Activated B cell treated with CpG ODN at 0.5 μM for 24 hours (primary cell): ENCODE measurements at regions not wholly inside any gene's neighbourhood (a gene's known extent, or its start where the extent isn't known, plus 50 kb on each side); places are given as distances from the start of the nearest gene placed in this dataset.

ENCODE experiments used
- ATAC-seq: fragments of 200-7000 bp; cut with Tn5 transposase; one replicate; pipeline ENCODE4 v1.10.0; 2021; ENCODE audit warnings: low read depth, mild to moderate bottlenecking, moderate library complexity
- CTCF ChIA-PET: fragments of 350-600 bp; sonication (Branson Sonifier 250); formaldehyde crosslinking; loops from one replicate; lab custom pipeline; 2021; ENCODE audit warnings: antibody characterized with exemption; lab: Charles Lee
- POLR2A ChIA-PET: fragments of 350-600 bp; sonication (Branson Sonifier 250); formaldehyde crosslinking; loops from one replicate; lab custom pipeline; 2021; ENCODE audit warnings: antibody characterized with exemption; lab: Charles Lee
- DNase-seq: peaks from one replicate; pipeline ENCODE4 v3.0.0; 2022
- H3K27ac Mint-ChIP-seq: one replicate; pipeline ENCODE4 v1.8.0; 2020; ENCODE audit warnings: mixed read lengths
- H3K27me3 Mint-ChIP-seq: one replicate; pipeline ENCODE4 v1.8.0; 2021; ENCODE audit warnings: mixed read lengths
- H3K36me3 Mint-ChIP-seq: one replicate; pipeline ENCODE4 v1.8.0; 2021; ENCODE audit warnings: low read depth, mixed read lengths
- H3K4me1 Mint-ChIP-seq: one replicate; pipeline ENCODE4 v1.8.0; 2021; ENCODE audit warnings: mixed read lengths
- H3K4me3 Mint-ChIP-seq: one replicate; pipeline ENCODE4 v1.8.0; 2020; ENCODE audit warnings: mild to moderate bottlenecking, mixed read lengths
- H3K9me3 Mint-ChIP-seq: one replicate; pipeline ENCODE4 v1.8.0; 2020; ENCODE audit warnings: mixed read lengths
- intact Hi-C: fragments of 100-400 bp; cut with micrococcal nuclease; formaldehyde crosslinking; loops from one replicate; pipeline ENCODE4 v1.15.1; 2024
- TF ChIP-seq, protein P1 (sequence below): fragments of 200-600 bp; IDR thresholded peaks from one replicate; pipeline ENCODE4 v1.8.0; 2022; ENCODE audit warnings: antibody characterized with exemption, mild to moderate bottlenecking

DNA sequence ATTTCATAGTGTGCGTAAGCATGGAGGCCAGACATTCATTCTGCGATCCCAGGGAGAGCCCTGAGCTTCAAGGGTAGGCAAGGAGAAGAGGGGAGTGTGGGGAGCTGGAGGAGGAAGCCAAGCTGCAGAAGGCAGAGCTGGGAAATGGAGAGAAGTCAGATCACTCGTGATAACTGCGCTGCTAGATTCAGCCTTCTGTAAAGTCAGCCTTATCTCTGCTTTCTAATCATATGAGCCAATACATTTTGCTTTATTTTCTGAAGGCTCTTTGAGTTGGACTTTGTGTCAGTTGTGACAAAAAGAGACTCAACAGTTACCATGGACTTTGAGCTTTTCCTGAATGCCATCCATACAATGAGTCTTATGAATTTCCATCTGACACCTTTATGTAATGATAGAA is 61.7 kb upstream of the CREB5 start:
- no peak overlapping the region for H3K27ac Mint-ChIP-seq
- ChIA-PET POLR2A (no interaction called here), CTCF (no interaction called here)
- no peak for ATAC-seq
- peaks cover 17% of the 10 kb centered on the region for H3K27me3 Mint-ChIP-seq
- no peaks in the 10 kb centered on the region for H3K36me3 Mint-ChIP-seq
- H3K4me1 Mint-ChIP-seq: no peaks in the 10 kb centered on the region
- intact Hi-C loops: no loop called here
- TF ChIP-seq, protein P1, sequence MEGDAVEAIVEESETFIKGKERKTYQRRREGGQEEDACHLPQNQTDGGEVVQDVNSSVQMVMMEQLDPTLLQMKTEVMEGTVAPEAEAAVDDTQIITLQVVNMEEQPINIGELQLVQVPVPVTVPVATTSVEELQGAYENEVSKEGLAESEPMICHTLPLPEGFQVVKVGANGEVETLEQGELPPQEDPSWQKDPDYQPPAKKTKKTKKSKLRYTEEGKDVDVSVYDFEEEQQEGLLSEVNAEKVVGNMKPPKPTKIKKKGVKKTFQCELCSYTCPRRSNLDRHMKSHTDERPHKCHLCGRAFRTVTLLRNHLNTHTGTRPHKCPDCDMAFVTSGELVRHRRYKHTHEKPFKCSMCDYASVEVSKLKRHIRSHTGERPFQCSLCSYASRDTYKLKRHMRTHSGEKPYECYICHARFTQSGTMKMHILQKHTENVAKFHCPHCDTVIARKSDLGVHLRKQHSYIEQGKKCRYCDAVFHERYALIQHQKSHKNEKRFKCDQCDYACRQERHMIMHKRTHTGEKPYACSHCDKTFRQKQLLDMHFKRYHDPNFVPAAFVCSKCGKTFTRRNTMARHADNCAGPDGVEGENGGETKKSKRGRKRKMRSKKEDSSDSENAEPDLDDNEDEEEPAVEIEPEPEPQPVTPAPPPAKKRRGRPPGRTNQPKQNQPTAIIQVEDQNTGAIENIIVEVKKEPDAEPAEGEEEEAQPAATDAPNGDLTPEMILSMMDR: no peak
- H3K4me3 Mint-ChIP-seq: no peak overlapping the region
- DNase-seq: no peak
- no peaks in the 10 kb centered on the region for H3K9me3 Mint-ChIP-seq

DNA sequence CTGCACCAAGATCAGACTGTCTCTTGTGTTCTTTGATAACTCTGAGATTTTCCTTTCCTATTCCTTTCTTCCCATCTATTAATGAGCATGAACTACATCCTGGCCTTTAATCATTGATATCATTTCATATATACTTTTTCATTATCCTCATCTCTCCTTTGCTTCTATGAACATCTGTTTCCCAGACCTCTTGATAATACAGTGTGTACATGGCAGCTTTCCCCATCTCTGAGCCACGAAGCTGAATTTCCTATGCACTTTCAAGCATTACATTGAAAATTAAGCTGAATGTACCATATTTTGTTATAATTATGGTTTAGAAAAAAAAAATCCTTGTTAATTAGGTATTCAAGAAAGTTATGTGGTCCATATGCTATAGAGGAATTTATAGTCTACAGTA is 60.9 kb upstream of the CREB5 start:
- intact Hi-C loops: no loop called here
- H3K36me3 Mint-ChIP-seq: no peaks in the 10 kb centered on the region
- no peak for DNase-seq
- H3K9me3 Mint-ChIP-seq: no peaks in the 10 kb centered on the region
- ChIA-PET POLR2A (interaction anchor here (0.7 kb wide), 1 partner anchor 39 kb away, joined by 3 read pairs; no protein-coding TSS in a partner anchor), CTCF (no interaction called here)
- no peaks in the 10 kb centered on the region for H3K4me1 Mint-ChIP-seq
- no peak overlapping the region for H3K27ac Mint-ChIP-seq
- peaks cover 14% of the 10 kb centered on the region for H3K27me3 Mint-ChIP-seq
- ATAC-seq: no peak
- no peak overlapping the region for H3K4me3 Mint-ChIP-seq
- TF ChIP-seq, protein P1: no peak

DNA sequence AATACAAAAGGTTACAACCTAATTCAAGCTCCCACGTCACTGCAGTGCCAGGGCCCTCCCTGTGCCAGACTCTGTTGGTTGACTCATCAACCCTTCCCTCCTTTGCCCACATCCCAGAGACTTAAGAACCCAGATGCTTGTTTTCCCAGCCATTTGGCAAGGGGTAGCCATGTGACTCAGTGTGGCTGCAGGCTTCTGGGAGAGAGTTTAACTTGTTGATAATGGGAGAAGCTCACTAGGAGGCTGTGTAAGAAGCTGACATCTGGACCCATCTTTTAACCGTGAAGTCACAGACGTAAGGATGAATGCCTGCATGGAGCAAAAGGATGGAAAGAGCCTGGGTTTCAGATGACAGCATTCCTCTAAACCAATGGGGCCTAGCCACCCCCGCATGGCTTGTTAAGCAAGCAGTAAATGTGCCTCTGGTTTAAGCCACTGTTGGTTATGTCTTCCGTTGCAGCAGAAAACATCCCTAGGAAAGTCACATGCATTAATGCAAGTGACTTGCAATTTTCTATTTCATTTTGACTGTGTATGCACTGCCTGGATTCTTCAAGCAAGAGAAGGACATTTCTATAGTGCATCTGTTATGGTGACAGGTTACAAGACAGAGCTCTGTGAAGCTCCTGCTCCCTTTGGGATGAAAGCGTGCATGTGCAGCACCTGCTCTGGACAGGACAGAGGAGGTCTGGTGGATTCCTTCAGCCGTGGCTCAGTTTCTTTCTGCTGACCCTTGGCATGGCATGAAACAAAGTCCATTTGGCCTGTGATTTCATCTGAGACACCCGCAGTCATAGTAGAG is 57.5 kb upstream of the CREB5 start:
- ATAC-seq: no peak
- ChIA-PET POLR2A (no interaction called here), CTCF (interaction anchor here (1.2 kb wide), 1 partner anchor 8 kb away, joined by 4 read pairs; no protein-coding TSS in a partner anchor)
- Mint-ChIP-seq H3K4me3 (no peak overlapping the region), H3K27me3 (peaks cover 11% of the 10 kb centered on the region), H3K4me1 (no peaks in the 10 kb centered on the region), H3K27ac (no peak overlapping the region), H3K9me3 (no peaks in the 10 kb centered on the region), H3K36me3 (no peaks in the 10 kb centered on the region)
- no peak for DNase-seq
- intact Hi-C loops: no loop called here
- TF ChIP-seq, protein P1: no peak

DNA sequence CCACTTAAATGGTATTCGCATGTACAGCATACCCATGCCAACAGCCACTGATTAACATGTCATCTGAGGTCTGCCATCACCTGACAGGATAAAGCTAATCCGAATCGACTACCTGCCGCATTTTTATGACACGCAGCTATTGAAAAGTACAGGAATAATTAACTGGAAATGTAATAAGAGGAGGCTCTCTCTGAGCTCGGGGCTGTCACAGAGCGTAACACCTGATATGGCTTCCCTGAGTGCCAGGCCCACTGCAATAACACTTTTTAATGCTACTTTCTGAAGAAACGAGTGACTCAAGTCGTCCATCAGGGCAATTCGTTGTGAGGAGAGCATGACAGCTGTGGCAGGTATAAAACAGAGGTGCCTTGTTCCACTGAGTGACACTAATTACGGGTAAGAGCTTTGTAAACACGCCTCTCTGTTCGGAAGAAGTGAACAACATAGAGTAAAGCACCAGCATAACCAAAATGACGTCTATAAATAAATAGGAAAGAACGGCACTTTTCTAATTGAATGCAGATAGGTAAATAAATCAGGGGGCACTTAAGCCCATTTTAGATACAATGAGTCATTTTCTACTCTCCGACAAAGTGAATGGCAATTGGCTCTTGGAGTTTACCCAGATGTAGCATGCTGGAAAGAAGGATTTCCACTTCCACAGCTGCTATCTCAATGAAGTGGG is 56.5 kb upstream of the CREB5 start:
- no peaks in the 10 kb centered on the region for H3K9me3 Mint-ChIP-seq
- no peaks in the 10 kb centered on the region for H3K4me1 Mint-ChIP-seq
- ChIA-PET CTCF (no interaction called here), POLR2A (no interaction called here)
- ATAC-seq (no peak), DNase-seq (no peak)
- H3K36me3 Mint-ChIP-seq: no peaks in the 10 kb centered on the region
- H3K4me3 Mint-ChIP-seq: no peak overlapping the region
- intact Hi-C loops: no loop called here
- no peak overlapping the region for H3K27ac Mint-ChIP-seq
- TF ChIP-seq, protein P1: no peak
- peaks cover 6% of the 10 kb centered on the region for H3K27me3 Mint-ChIP-seq

DNA sequence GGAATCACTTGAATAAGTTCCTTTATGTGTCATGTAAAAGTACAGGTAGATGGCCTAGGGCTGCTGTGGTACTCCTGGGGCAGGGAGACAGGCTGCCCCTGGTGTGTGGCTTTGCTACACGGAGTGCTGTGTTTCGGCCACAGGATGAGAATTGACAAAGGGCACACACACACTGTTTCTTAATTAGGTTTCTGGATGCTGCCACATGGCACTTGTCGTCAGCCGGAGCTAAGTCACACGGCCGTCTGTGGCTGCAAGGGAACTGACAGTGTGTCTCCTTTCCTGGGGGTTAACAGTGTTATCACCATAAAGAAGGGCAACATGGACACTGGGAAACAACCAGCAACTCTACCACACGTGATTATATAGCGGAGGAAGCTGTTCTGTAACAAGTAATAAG is 55.7 kb upstream of the CREB5 start:
- H3K4me3 Mint-ChIP-seq: no peak overlapping the region
- TF ChIP-seq, protein P1: no peak
- peaks cover 3% of the 10 kb centered on the region for H3K27me3 Mint-ChIP-seq
- H3K36me3 Mint-ChIP-seq: no peaks in the 10 kb centered on the region
- intact Hi-C loops: no loop called here
- H3K27ac Mint-ChIP-seq: no peak overlapping the region
- POLR2A ChIA-PET: no interaction called here
- H3K9me3 Mint-ChIP-seq: no peaks in the 10 kb centered on the region
- no peak for DNase-seq
- no peak for ATAC-seq
- CTCF ChIA-PET: no interaction called here
- H3K4me1 Mint-ChIP-seq: no peaks in the 10 kb centered on the region
